NCI-H146 treated with DMSO at 0.1 percent for 48 hours (cell line): ENCODE measurements at regions not wholly inside any gene's neighbourhood (a gene's known extent, or its start where the extent isn't known, plus 50 kb on each side); places are given as distances from the start of the nearest gene placed in this dataset.
"Not testable (repeated sequence)": the region's sequence is repeated elsewhere in the genome, so short reads cannot be mapped to it uniquely, and the experiment has no call there.

Experiments used
- DNase-seq: peaks from one replicate; lab custom pipeline; 2025; ENCODE audit not compliant: unreplicated experiment; lab: John Stamatoyannopoulos, UW

- no peak for DNase-seq
Measured at GRCh38 chr10:9910446-9910845, 1107.2 kb upstream of the CELF2 start.

GRCh38 chr10:9911488-9911887, 1106.2 kb upstream of the CELF2 start:
- no peak for DNase-seq

- DNase-seq: no peak
Measured at GRCh38 chr10:9913876-9914514, 1103.7 kb upstream of the CELF2 start.

DNA sequence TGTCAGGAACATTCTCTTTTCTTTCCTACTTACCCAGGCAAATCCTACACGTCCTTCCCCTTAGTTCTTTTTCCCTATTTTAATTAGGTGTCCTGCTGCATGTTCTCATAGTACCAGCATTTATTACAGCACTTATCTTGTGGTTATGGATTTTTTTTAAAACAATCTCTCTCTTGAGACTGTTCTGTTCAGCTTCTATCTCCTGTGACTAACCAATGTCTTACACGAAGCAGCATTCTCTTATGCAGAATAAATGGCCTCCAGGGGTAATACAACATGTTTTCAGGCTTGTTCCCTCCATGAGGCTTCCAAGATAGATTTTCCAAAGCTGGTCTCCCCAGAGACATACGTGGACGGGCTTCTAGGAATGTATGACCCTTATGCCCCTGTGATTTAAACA, 1096.1 kb upstream of the CELF2 start:
- DNase-seq: no peak

GRCh38 chr10:9922126-9922870, 1095.4 kb upstream of the CELF2 start:
- no peak for DNase-seq

- no peak for DNase-seq
Measured at GRCh38 chr10:9926003-9926402, 1091.7 kb upstream of the CELF2 start.

- DNase-seq: no peak
Measured at GRCh38 chr10:9926881-9927280, 1090.8 kb upstream of the CELF2 start.

GRCh38 chr10:9939716-9940115, 1078.0 kb upstream of the CELF2 start:
- DNase-seq: no peak

- no peak for DNase-seq
Measured at GRCh38 chr10:9944690-9945089, 1073.0 kb upstream of the CELF2 start.

GRCh38 chr10:9950070-9950469, 1067.6 kb upstream of the CELF2 start:
- no peak for DNase-seq

- DNase-seq: no peak
Measured at GRCh38 chr10:9951481-9952257, 1066.0 kb upstream of the CELF2 start.

GRCh38 chr10:9957351-9957750, 1060.3 kb upstream of the CELF2 start:
- DNase-seq: no peak

- not testable (repeated sequence) for DNase-seq
Measured at GRCh38 chr10:9957876-9958275, 1059.8 kb upstream of the CELF2 start.

DNA sequence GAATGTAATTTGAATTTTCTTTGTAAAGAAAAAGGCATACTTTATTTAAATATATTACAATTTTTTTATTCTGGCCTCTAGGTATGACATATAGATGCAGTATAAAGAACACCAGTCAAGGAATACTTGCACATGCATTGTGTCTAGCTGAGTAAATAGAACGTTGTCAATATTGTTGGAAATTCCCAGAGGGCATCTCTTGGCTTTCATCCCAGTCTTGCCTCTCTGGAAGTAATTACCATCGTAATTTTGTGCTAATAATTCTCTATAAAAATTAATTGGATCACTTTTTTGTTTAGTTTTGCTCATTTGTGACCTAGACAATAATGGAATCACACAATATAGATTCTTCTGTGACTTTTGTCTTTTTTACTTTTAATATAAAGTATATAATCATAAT, 1052.3 kb upstream of the CELF2 start:
- DNase-seq: no peak

DNA sequence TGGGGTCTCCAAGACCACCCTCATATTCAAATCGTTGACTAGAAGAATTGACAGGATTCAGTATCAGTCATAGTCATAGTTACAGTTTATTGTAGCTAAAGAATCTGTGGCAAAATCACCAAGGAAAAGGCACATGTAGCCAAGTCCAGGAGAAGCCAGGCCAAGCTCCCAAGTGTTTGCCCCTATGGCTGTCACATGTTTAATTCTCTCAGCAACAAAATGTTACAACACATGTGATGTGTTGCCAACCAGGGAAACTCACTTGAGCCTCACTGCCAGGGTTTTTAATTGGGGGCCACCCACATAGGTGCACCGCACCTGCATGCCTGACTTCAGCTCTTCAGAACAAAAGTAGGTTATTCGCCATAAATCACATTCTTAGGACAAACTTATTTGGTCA, 1030.9 kb upstream of the CELF2 start:
- DNase-seq: no peak

DNA sequence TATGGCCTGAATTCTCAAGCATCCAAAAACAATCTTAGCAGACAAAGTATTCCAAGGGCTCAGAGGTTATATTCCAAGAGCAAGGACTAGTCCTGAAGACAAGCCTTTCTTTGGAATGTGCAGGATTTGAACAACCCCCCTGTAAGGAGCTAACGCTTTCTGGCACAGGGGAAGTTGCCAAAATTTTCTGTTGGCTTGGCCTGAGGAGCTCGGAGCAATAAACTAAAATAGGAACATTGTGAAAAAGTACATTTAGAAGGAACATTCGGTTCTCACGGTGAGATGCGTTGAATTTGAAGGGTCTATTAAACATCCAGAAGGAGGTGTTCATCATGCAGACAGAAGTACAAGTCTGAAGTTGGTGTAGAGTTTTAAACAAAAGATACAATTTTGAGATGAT, 1030.5 kb upstream of the CELF2 start:
- no peak for DNase-seq

DNA sequence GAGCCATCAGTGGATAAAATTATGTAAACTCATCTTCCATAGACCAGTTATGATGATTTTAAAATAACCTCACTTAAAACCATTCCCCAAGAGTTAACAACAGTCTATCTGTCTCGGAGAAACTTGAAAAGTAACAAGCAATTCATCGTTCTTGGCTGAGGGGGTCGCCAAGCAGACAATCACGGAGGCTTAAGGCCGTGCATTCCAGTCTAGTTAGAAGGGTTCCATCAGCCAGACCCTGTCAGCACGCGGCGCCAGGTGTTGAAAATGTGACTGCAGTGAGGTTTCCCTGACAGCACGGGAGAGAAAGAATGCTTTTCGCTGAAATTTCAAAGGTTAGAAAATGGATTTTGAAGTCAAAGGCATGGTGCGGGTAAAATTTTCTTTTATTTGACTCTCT, 1025.0 kb upstream of the CELF2 start:
- no peak for DNase-seq

- DNase-seq: no peak
Measured at GRCh38 chr10:9994131-9994530, 1023.5 kb upstream of the CELF2 start.

- no peak for DNase-seq
Measured at GRCh38 chr10:9999627-10000026, 1018.0 kb upstream of the CELF2 start.

DNA sequence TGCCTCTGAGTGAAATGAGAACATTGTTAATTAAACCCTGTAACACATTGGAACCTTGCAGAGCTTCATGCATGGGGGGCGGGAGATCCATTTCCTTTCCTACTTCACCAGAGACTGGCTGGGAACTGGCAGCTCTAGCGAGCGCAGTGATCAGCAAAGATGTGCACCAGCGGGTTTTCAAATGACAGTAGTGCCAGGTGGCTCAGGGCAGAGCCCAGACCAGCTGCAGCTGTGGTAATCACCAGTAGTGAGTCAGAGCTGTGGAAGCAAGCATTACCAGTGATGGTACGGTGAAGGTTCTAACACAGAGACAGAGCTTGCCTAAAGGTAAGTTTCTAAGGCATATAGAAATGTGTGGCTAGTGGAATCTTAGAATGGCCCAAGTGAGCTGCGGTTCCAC, 1009.7 kb upstream of the CELF2 start:
- DNase-seq: no peak

DNA sequence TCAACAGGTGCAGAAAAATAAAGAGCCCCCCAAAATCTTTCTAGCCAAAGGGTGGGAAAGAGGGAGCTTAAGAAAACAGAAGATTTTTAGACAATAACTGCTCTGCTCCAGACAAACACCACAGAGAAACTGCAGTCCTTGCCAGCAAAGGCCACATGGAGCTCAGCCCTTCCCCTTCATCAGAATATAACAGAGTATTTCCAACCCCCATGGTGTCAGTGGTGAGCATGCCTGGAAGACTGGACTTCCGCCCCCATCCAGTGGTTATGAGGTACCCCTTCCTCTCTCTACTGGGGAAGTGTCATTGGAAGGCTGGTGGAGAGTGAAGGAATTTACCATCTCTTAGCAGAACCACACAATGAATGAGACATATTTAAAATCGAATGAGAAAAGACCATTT, 1007.3 kb upstream of the CELF2 start:
- DNase-seq: no peak

DNA sequence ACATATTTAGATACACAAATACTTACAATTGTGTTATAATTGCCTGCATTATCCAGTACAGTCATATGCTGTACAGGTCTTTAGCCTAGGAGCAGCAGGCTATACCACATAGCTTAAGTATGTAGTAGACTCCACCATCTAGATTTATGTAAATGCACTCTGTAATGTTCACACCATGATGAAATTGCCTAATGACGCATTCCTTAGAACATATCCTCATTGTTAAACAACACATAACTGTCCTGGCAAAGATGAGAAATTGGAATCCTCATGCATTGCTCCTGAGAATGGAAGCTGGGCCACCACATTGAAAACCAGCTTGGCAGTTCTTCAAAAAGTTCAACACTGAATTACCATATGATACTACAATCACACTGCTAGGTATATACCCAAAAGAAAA, 1002.8 kb upstream of the CELF2 start:
- no peak for DNase-seq
